RWPE1 (cell line): ENCODE measurements at regions not wholly inside any gene's neighbourhood (a gene's known extent, or its start where the extent isn't known, plus 50 kb on each side); places are given as distances from the start of the nearest gene placed in this dataset.

Experiments
- CTCF ChIA-PET: fragments of 350-600 bp; sonication (Branson Sonifier 250); formaldehyde crosslinking; extraction: SDS; loops from one replicate; lab custom pipeline; 2021; lab: Yijun Ruan, JAX
- POLR2A ChIA-PET: fragments of 400-600 bp; formaldehyde crosslinking; extraction: SDS; loops from one replicate; lab custom pipeline; 2020; ENCODE audit warnings: antibody characterized with exemption; ENCODE audit not compliant: low non-redundant PET; lab: Yijun Ruan, JAX
- DNase-seq: peaks from one replicate; pipeline ENCODE4 v3.0.0; 2012; ENCODE audit warnings: low spot score
- H3K27ac ChIP-seq: fragments of 450-650 bp; 2 replicates; pipeline ENCODE4 v1.5.1; 2017
- TF ChIP-seq, protein P1 (sequence below): fragments of 450-650 bp; conservative IDR thresholded peaks from 2 replicates; pipeline ENCODE4 v1.5.1; 2017; ENCODE audit warnings: low read depth, mild to moderate bottlenecking

DNA sequence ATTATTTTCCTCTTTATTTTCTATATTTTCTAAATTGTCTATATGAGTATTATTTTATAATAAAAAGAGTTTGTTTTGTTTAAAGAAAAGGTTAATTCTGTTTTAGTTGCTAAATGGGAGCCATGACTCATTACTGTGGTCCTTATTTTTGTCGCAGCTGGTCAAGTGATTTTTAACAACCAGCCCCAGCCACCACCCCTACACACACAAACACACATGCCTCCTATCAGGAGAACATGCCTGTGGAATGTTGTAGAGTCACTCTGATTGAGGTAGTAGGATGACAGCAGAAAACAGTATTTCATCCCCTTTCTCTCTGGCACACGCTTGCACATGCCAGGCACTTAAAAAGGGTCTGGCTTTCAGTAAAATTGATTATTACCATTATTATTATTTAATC lies 68.6 kb upstream of the GDF10 start:
- TF ChIP-seq, protein P1, sequence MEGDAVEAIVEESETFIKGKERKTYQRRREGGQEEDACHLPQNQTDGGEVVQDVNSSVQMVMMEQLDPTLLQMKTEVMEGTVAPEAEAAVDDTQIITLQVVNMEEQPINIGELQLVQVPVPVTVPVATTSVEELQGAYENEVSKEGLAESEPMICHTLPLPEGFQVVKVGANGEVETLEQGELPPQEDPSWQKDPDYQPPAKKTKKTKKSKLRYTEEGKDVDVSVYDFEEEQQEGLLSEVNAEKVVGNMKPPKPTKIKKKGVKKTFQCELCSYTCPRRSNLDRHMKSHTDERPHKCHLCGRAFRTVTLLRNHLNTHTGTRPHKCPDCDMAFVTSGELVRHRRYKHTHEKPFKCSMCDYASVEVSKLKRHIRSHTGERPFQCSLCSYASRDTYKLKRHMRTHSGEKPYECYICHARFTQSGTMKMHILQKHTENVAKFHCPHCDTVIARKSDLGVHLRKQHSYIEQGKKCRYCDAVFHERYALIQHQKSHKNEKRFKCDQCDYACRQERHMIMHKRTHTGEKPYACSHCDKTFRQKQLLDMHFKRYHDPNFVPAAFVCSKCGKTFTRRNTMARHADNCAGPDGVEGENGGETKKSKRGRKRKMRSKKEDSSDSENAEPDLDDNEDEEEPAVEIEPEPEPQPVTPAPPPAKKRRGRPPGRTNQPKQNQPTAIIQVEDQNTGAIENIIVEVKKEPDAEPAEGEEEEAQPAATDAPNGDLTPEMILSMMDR, result no peak
- CTCF ChIA-PET, result no interaction called here
- POLR2A ChIA-PET, result no interaction called here
- DNase-seq, result no peak
- no peak overlapping the region for H3K27ac ChIP-seq

DNA sequence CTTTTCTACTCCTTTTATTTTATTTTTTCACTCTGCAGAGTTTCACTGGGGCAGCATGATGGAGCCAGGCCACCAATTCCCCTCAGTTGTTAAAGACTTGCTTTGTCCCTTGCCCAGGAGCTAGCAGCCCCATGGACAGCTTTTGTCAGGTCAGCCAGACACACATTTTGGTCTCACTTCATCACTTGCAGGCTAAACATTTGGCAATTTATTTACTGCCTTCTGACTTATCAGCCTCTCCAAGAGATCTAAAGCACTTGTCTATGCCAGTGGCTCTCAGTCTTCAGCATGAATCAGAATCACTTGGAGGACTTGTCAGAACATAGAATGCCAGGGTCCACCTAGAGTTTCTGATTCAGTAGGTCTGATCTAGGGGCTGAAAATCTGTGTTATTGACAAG lies 66.4 kb upstream of the GDF10 start:
- ChIA-PET CTCF (interaction anchor here (0.8 kb wide), 1 partner anchor 186 kb away, joined by 3 read pairs; no protein-coding TSS in a partner anchor), POLR2A (no interaction called here)
- TF ChIP-seq, protein P1, result no peak
- no peak for DNase-seq
- H3K27ac ChIP-seq, result no peak overlapping the region

DNA sequence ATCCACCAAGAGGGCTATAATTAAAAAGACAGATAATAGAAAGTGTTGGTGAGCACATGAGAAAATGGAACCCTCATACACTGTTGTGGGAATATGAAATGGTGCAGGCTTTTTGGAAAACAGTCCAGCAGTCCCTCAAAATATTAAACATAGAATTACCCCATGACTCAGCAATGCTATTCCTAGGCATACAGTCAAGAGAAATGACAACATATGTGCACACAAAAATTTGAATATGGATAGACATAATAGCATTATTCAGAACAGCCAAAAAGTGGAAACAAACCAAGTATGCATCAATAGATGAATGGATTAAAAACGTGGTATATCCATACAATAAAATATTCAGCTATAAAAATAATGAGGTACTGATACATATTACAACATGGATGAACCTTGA lies 64.5 kb upstream of the GDF10 start:
- CTCF ChIA-PET, result no interaction called here
- no peak overlapping the region for H3K27ac ChIP-seq
- POLR2A ChIA-PET, result no interaction called here
- TF ChIP-seq, protein P1, result no peak
- no peak for DNase-seq

DNA sequence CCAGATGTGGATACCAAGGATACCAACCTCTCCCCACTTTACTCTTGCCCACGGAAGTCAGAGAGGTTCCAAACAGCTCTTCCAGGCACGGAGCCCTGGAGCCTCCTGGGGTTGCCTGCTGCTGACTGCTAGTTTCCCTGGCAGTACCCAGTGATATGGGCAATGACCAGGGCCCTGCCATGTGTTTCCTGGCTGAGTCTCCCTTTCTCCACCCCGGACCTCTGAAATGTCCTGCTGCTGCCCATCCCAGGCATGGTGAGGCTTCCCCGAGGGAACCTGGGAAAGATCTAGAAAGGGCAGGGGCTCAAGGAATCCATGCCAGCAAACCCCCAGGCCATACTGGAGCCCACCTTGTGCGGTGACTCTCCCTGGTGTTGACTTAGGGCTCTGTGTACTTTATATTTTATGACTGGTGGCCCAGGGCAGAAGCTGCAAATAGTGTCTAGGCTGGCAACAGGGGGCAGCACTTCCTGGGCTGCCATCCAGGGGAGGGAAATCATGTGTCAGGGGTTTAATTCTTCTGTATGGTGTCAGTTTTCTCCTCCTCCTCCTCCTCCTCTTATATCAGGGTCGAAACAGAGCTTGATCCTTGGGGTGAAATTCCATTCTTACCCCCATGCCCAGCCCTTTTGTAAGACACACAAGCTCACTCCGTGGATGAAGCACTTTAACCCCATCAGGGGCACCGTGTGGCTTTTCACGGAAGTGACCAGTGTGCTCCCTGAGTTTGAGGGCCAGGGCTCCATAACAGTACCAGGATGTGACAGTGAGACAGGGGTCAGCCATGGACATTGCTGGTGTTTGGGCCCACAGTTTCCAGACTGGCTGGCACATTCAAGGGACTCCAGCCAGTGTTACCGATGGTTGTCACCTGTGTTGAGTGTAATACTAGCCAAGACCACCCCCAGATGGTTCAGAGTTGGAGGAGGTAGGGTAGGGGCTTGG lies 62.4 kb upstream of the GDF10 start:
- TF ChIP-seq, protein P1, result no peak
- ChIA-PET POLR2A (no interaction called here), CTCF (interaction anchor here (0.6 to 0.7 kb wide), 2 partner anchors 89 to 191 kb away, joined by 3 read pairs; no protein-coding TSS in a partner anchor)
- no peak overlapping the region for H3K27ac ChIP-seq
- DNase-seq, result no peak

DNA sequence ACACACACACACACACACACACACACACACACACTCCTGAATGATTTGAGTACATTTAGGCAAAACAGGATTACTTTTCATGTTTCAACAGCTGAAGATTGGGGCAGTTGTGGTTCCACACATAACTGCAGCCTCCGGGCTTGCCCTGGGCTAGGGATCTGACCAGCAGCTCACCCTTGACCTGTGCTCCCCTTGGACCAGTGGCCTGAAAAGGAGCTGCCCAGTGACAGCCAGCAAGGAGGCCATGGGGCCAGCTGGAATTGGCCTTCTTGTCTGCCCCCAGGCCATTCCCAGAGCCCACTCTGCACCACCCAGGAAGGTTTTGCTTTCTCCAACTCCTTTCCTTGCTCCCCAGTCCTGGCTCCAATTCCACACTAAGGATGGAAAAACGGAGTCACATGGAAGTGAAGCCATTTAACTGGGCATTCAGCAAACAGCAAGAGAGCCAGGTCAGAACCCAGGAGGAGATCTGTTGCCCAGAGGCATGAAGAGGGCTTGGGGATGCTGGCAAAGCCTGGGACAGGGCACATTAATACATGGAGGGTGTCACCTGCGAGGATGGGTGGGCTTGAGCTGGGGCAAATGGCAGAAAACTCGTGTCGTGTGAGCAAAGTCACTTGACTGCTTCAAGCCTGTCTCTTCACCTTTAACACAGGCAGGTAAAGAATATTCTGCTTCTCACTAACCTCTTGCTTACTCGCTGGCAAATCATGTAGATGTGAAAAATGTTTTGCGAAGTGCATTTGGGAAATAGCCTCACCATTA lies 61.5 kb upstream of the GDF10 start:
- CTCF ChIA-PET, result no interaction called here
- POLR2A ChIA-PET, result no interaction called here
- TF ChIP-seq, protein P1, result no peak
- H3K27ac ChIP-seq, result no peak overlapping the region
- no peak for DNase-seq

DNA sequence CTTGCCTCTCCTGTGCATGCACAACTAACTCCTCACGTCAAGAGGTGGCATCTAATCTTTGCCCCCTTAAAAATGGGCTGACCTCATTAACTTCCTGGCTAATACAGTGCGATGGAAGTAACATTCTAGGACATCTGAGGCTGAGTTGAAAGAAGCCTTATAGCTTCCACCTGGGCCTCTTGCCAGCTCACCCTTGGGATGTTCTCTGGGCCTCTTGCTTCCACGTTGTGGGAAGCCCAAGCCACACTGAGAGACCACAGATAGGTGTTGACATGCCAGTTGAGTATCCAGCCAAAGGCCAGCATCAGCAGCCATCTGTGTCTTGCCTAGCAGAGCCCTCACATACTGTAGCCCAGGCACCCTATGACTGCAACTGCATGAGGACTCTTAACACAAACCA lies 60.8 kb upstream of the GDF10 start:
- POLR2A ChIA-PET, result no interaction called here
- CTCF ChIA-PET, result no interaction called here
- TF ChIP-seq, protein P1, result no peak
- H3K27ac ChIP-seq, result no peak overlapping the region
- DNase-seq, result no peak
